CD14-positive monocyte (primary cell): ENCODE measurements at regions not wholly inside any gene's neighbourhood (a gene's known extent, or its start where the extent isn't known, plus 50 kb on each side); places are given as distances from the start of the nearest gene placed in this dataset.

Experiments
- DNase-seq, 3 donors: peaks; one replicate each; pipeline ENCODE4 v3.0.0-alpha.2; 2011 to 2022
- H2AFZ ChIP-seq: 2 replicates; pipeline ENCODE4 v1.6.0; 2012; ENCODE audit warnings: mild to moderate bottlenecking, low read depth, low read length, inconsistent platforms; ENCODE audit not compliant: insufficient read depth, poor library complexity, severe bottlenecking
- H3K27ac ChIP-seq, 2 donors: 1 replicate in 1 of 2; 2 replicates in 1 of 2; pipeline ENCODE4 v1.5.1; 2012 to 2013; ENCODE audit warnings: low read length in 2 of 2, control low read depth in 1 of 2, inconsistent platforms in 1 of 2, low read depth in 1 of 2, mild to moderate bottlenecking in 1 of 2
- H3K27me3 ChIP-seq, 2 donors: one replicate each; pipeline versions ENCODE4 v1.6.0 to v1.6.1; 2011 to 2013; ENCODE audit warnings: low read length in 2 of 2; ENCODE audit not compliant: control insufficient read depth in 2 of 2, insufficient read depth in 2 of 2
- H3K36me3 ChIP-seq, 2 donors: replicated peaks in 1 of 2; 1 replicate in 1 of 2; 2 replicates in 1 of 2; pipeline versions ENCODE4 v1.5.1 to v1.6.1; 2012 to 2013; ENCODE audit warnings: low read length in 2 of 2, control low read depth in 1 of 2, inconsistent platforms in 1 of 2, mild to moderate bottlenecking in 1 of 2; ENCODE audit not compliant: insufficient read depth in 2 of 2, control insufficient read depth in 1 of 2
- H3K4me1 ChIP-seq, 2 donors: 1 replicate in 1 of 2; 2 replicates in 1 of 2; pipeline versions ENCODE4 v1.5.1 to v1.6.1; 2012 to 2013; ENCODE audit warnings: low read length in 2 of 2, control low read depth in 1 of 2, inconsistent platforms in 1 of 2, mild to moderate bottlenecking in 1 of 2, moderate library complexity in 1 of 2; ENCODE audit not compliant: insufficient read depth in 2 of 2, control insufficient read depth in 1 of 2
- H3K4me2 ChIP-seq: replicated peaks from 2 replicates; pipeline ENCODE3; 2012; ENCODE audit warnings: low read length, moderate library complexity, mild to moderate bottlenecking; ENCODE audit not compliant: poor library complexity, severe bottlenecking; ENCODE audit errors: extremely low read depth
- H3K4me3 ChIP-seq, 3 experiments: fragments of 200-600 bp in 1 of 3; sonication (generic) in 1 of 3; replicated peaks in 1 of 3; 1 replicate in 2 of 3; 2 replicates in 1 of 3; pipeline ENCODE4 v1.5.1; 2011 to 2013; ENCODE audit warnings: low read length in 3 of 3, mild to moderate bottlenecking in 3 of 3, control low read depth in 2 of 3, low read depth in 2 of 3, inconsistent platforms in 1 of 3, moderate library complexity in 1 of 3
- H3K79me2 ChIP-seq: 2 replicates; pipeline ENCODE4 v1.6.0; 2012; ENCODE audit warnings: mild to moderate bottlenecking, control low read depth, inconsistent platforms, low read length, moderate library complexity; ENCODE audit not compliant: insufficient read depth
- H3K9ac ChIP-seq: 2 replicates; pipeline ENCODE4 v1.6.0; 2017; ENCODE audit warnings: low read length, mild to moderate bottlenecking; ENCODE audit not compliant: insufficient read depth, poor library complexity, severe bottlenecking
- H3K9me3 ChIP-seq, 2 donors: replicated peaks in 1 of 2; 1 replicate in 1 of 2; 2 replicates in 1 of 2; pipeline versions ENCODE4 v1.5.1 to v1.6.1; 2012 to 2013; ENCODE audit warnings: low read length in 2 of 2, control low read depth in 1 of 2; ENCODE audit not compliant: control insufficient read depth in 1 of 2, insufficient read depth in 1 of 2
- H4K20me1 ChIP-seq: 2 replicates; pipeline ENCODE4 v1.6.0; 2012; ENCODE audit warnings: mild to moderate bottlenecking, low read length, control low read depth, moderate library complexity; ENCODE audit not compliant: insufficient read depth
- H3K27ac Mint-ChIP-seq, 7 donors: one replicate each; pipeline ENCODE4 v1.8.0; 2020; ENCODE audit warnings: mild to moderate bottlenecking in 7 of 7, mixed read lengths in 7 of 7, moderate library complexity in 6 of 7, inconsistent platforms in 2 of 7
- H3K27me3 Mint-ChIP-seq, 3 donors: one replicate each; pipeline ENCODE4 v1.8.0; 2021 to 2022; ENCODE audit warnings: low read depth in 3 of 3, mild to moderate bottlenecking in 3 of 3, mixed read lengths in 3 of 3, moderate library complexity in 3 of 3, inconsistent platforms in 1 of 3
- H3K36me3 Mint-ChIP-seq, 2 donors: one replicate each; pipeline ENCODE4 v1.8.0; 2020; ENCODE audit warnings: mixed read lengths in 2 of 2, inconsistent platforms in 1 of 2, mild to moderate bottlenecking in 1 of 2
- H3K4me1 Mint-ChIP-seq: one replicate; pipeline ENCODE4 v1.8.0; 2020; ENCODE audit warnings: mild to moderate bottlenecking, mixed read lengths
- H3K4me3 Mint-ChIP-seq, 2 donors: one replicate each; pipeline ENCODE4 v1.8.0; 2020; ENCODE audit warnings: mild to moderate bottlenecking in 2 of 2, mixed read lengths in 2 of 2, moderate library complexity in 1 of 2
- H3K9me3 Mint-ChIP-seq, 7 donors: one replicate each; pipeline ENCODE4 v1.8.0; 2020 to 2022; ENCODE audit warnings: mixed read lengths in 7 of 7, mild to moderate bottlenecking in 6 of 7, moderate library complexity in 6 of 7, inconsistent platforms in 2 of 7
- CTCF ChIP-seq: fragments of 200-600 bp; IDR thresholded peaks from one replicate; pipeline ENCODE4 v1.8.0; 2022; ENCODE audit warnings: antibody characterized with exemption, mild to moderate bottlenecking
- WGBS: methylation state at CpG from one replicate; pipeline ENCODE4 v1.1.5; 2013; ENCODE audit warnings: missing lambda C conversion rate; ENCODE audit not compliant: insufficient coverage; 5-methylcytosine and 5-hydroxymethylcytosine counted together
- intact Hi-C, 2 donors: fragments of 100-400 bp; cut with micrococcal nuclease; formaldehyde crosslinking; loops; one replicate each; pipeline versions ENCODE4 v1.15.0 to v1.15.1; 2023

- Histone ChIP-seq H3K27me3 (no peaks in the 10 kb centered on the region), H3K27ac (no peak overlapping the region), H3K79me2 (no peaks in the 10 kb centered on the region), H3K36me3 (no peaks in the 10 kb centered on the region), H3K4me3 (no peak overlapping the region), H3K4me2 (no peak overlapping the region), H3K9ac (no peak overlapping the region), H3K9me3 (no peaks in the 10 kb centered on the region), H2AFZ (no peak overlapping the region), H4K20me1 (no peaks in the 10 kb centered on the region), H3K4me1 (no peaks in the 10 kb centered on the region)
- Mint-ChIP-seq H3K9me3 (peaks cover 0 to 2% (median 2%) of the 10 kb centered on the region in 7 donors), H3K36me3 (no peaks in the 10 kb centered on the region), H3K4me1 (no peaks in the 10 kb centered on the region), H3K4me3 (no peak overlapping the region), H3K27me3 (peaks cover 0 to 14% (median 1%) of the 10 kb centered on the region in 3 donors), H3K27ac (no peak overlapping the region)
- WGBS = 85% methylated on average over 1 of the region's 4 CpGs
- DNase-seq = no peak
- intact Hi-C loops = no loop called here
- TF ChIP-seq CTCF = no peak
These were observed 368.0 kb upstream of the AGTR1 start for GRCh38 chr3:148329481-148330235.

GRCh38 chr3:148330542-148330941, 367.2 kb upstream of the AGTR1 start:
- no peak for DNase-seq
- Histone ChIP-seq H2AFZ (no peak overlapping the region), H3K4me2 (no peak overlapping the region), H3K27me3 (no peaks in the 10 kb centered on the region), H3K36me3 (no peaks in the 10 kb centered on the region), H4K20me1 (no peaks in the 10 kb centered on the region), H3K4me1 (no peaks in the 10 kb centered on the region), H3K9me3 (no peaks in the 10 kb centered on the region), H3K79me2 (no peaks in the 10 kb centered on the region), H3K9ac (no peak overlapping the region), H3K27ac (no peak overlapping the region), H3K4me3 (no peak overlapping the region)
- peaks cover 0 to 14% (median 1%) of the 10 kb centered on the region in 3 donors for H3K27me3 Mint-ChIP-seq
- WGBS = no CpG with 5 or more reads among the region's 4 CpGs
- TF ChIP-seq CTCF = no peak
- no peak overlapping the region for H3K4me3 Mint-ChIP-seq
- peaks cover 0 to 2% (median under 1%) of the 10 kb centered on the region in 7 donors for H3K9me3 Mint-ChIP-seq
- H3K27ac Mint-ChIP-seq = no peak overlapping the region
- no peaks in the 10 kb centered on the region for H3K36me3 Mint-ChIP-seq
- no peaks in the 10 kb centered on the region for H3K4me1 Mint-ChIP-seq
- intact Hi-C loops = no loop called here
